ENCODE measurements at regions not wholly inside any gene's neighbourhood (a gene's known extent, or its start where the extent isn't known, plus 50 kb on each side); places are given as distances from the start of the nearest gene placed in this dataset.

GRCh38 chr18:55013086-55013485, 53.8 kb upstream of the CCDC68 start:
- TF ChIP-seq EZH2 (IDR thresholded peaks at IDR 0.05; ENCODE audit: low read length): no peak
- TF ChIP-seq, protein P1, sequence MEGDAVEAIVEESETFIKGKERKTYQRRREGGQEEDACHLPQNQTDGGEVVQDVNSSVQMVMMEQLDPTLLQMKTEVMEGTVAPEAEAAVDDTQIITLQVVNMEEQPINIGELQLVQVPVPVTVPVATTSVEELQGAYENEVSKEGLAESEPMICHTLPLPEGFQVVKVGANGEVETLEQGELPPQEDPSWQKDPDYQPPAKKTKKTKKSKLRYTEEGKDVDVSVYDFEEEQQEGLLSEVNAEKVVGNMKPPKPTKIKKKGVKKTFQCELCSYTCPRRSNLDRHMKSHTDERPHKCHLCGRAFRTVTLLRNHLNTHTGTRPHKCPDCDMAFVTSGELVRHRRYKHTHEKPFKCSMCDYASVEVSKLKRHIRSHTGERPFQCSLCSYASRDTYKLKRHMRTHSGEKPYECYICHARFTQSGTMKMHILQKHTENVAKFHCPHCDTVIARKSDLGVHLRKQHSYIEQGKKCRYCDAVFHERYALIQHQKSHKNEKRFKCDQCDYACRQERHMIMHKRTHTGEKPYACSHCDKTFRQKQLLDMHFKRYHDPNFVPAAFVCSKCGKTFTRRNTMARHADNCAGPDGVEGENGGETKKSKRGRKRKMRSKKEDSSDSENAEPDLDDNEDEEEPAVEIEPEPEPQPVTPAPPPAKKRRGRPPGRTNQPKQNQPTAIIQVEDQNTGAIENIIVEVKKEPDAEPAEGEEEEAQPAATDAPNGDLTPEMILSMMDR (optimal IDR thresholded peaks at IDR 0.05 in 1 of 3, IDR thresholded peaks at IDR 0.05 in 1 of 3, conservative IDR thresholded peaks at IDR 0.05 in 1 of 3; ENCODE audit: extremely low read depth in 1 of 3, insufficient read depth in 2 of 3, low read length in 3 of 3): no peak
- Histone ChIP-seq H3K9ac (ENCODE audit: control insufficient read depth, extremely low read depth, insufficient read depth, low read length) (no peak overlapping the region), H3K4me3 (ENCODE audit: control insufficient read depth in 2 of 3, extremely low read depth in 1 of 3, insufficient read depth in 2 of 3, low read depth in 1 of 3, low read length in 3 of 3) (no peak overlapping the region), H3K79me2 (ENCODE audit: control insufficient read depth, insufficient read depth, low read length) (no peaks in the 10 kb centered on the region), H3K27me3 (ENCODE audit: control insufficient read depth, extremely low read depth, insufficient read depth, low read length) (no peaks in the 10 kb centered on the region), H3K9me1 (ENCODE audit: control insufficient read depth, extremely low read depth, insufficient read depth, low read length) (no peaks in the 10 kb centered on the region), H2AFZ (ENCODE audit: control insufficient read depth, low read length) (no peak overlapping the region), H3K36me3 (ENCODE audit: control insufficient read depth in 2 of 2, extremely low read depth in 1 of 2, insufficient read depth in 2 of 2, low read length in 2 of 2) (no peaks in the 10 kb centered on the region), H3K4me1 (ENCODE audit: control insufficient read depth, extremely low read depth, insufficient read depth, low read length) (peaks cover under 1% of the 10 kb centered on the region), H4K20me1 (ENCODE audit: control insufficient read depth, extremely low read depth, insufficient read depth, low read length) (no peaks in the 10 kb centered on the region), H3K4me2 (ENCODE audit: control insufficient read depth, extremely low read depth, insufficient read depth, low read depth, low read length) (no peak overlapping the region), H3K9me3 (ENCODE audit: control insufficient read depth, low read depth, low read length) (no peaks in the 10 kb centered on the region), H3K27ac (ENCODE audit: control insufficient read depth, insufficient read depth, low read length) (no peak overlapping the region)
- dilution Hi-C loops (cut with MboI; ENCODE audit: extremely low pct_ligation_motif_present, low sequenced_read_pairs): no loop called here
- FAIRE-seq (no peak), DNase-seq (ENCODE audit: low read depth, low spot score) (no peak)

DNA sequence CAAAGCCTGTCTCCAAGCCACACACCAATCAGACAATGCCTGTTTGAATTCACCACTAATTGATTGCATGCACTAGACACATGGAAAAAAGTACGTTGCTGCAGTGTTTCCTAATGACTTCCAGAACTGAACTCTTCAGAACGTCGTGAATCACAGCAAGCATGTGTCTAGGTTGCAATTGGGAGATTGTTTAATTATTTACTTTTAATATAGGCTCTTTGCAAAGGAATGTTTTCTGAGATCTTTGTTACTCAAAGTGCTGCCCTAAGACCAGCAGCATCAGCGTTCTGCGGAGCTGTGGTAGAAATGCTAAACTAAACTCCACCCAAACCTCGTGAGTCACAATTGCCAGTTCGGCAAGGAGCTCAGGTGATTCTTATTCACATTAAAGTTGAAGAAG, 52.7 kb upstream of the CCDC68 start:
- no peak overlapping the region for H3K9ac ChIP-seq (ENCODE audit: control insufficient read depth, extremely low read depth, insufficient read depth, low read length)
- no peaks in the 10 kb centered on the region for H3K4me1 ChIP-seq (ENCODE audit: control insufficient read depth, extremely low read depth, insufficient read depth, low read length)
- no peaks in the 10 kb centered on the region for H3K9me1 ChIP-seq (ENCODE audit: control insufficient read depth, extremely low read depth, insufficient read depth, low read length)
- H3K4me2 ChIP-seq (ENCODE audit: control insufficient read depth, extremely low read depth, insufficient read depth, low read depth, low read length): no peak overlapping the region
- H3K36me3 ChIP-seq (ENCODE audit: control insufficient read depth in 2 of 2, extremely low read depth in 1 of 2, insufficient read depth in 2 of 2, low read length in 2 of 2): no peaks in the 10 kb centered on the region
- FAIRE-seq: no peak
- dilution Hi-C loops (cut with MboI; ENCODE audit: extremely low pct_ligation_motif_present, low sequenced_read_pairs): no loop called here
- H3K79me2 ChIP-seq (ENCODE audit: control insufficient read depth, insufficient read depth, low read length): no peaks in the 10 kb centered on the region
- no peaks in the 10 kb centered on the region for H4K20me1 ChIP-seq (ENCODE audit: control insufficient read depth, extremely low read depth, insufficient read depth, low read length)
- no peak overlapping the region for H2AFZ ChIP-seq (ENCODE audit: control insufficient read depth, low read length)
- no peaks in the 10 kb centered on the region for H3K9me3 ChIP-seq (ENCODE audit: control insufficient read depth, low read depth, low read length)
- no peak overlapping the region for H3K4me3 ChIP-seq (ENCODE audit: control insufficient read depth in 2 of 3, extremely low read depth in 1 of 3, insufficient read depth in 2 of 3, low read depth in 1 of 3, low read length in 3 of 3)
- H3K27ac ChIP-seq (ENCODE audit: control insufficient read depth, insufficient read depth, low read length): no peak overlapping the region
- DNase-seq (ENCODE audit: low read depth, low spot score): no peak
- TF ChIP-seq, protein P1 (optimal IDR thresholded peaks at IDR 0.05 in 1 of 3, IDR thresholded peaks at IDR 0.05 in 1 of 3, conservative IDR thresholded peaks at IDR 0.05 in 1 of 3; ENCODE audit: extremely low read depth in 1 of 3, insufficient read depth in 2 of 3, low read length in 3 of 3): no peak
- TF ChIP-seq EZH2 (IDR thresholded peaks at IDR 0.05; ENCODE audit: low read length): no peak
- peaks cover 2% of the 10 kb centered on the region for H3K27me3 ChIP-seq (ENCODE audit: control insufficient read depth, extremely low read depth, insufficient read depth, low read length)

Small RNA genes lying in the stretch of these regions (small RNA-seq; reads per million reads assigned to genes)
- 0 reads per million in 3 experiments for gene RNA5SP459 (ENCODE audit: insufficient read length in 3 of 3, low read depth in 3 of 3, low replicate concordance in 1 of 3)
